GM12878 (cell line): ENCODE measurements at regions not wholly inside any gene's neighbourhood (a gene's known extent, or its start where the extent isn't known, plus 50 kb on each side); places are given as distances from the start of the nearest gene placed in this dataset.

Experiments used
- ATAC-seq: fragments of 200-7000 bp; cut with Tn5 transposase; 3 replicates; pipeline ENCODE4 v1.9.1; 2020; ENCODE audit warnings: mild to moderate bottlenecking, moderate library complexity
- BruUV-seq: library from RNA; stranded (reverse); fragments of 400-500 nt; replicated peaks from 2 replicates; lab custom pipeline; 2021; lab: Mats Ljungman, UMichigan
- CTCF ChIA-PET: fragments of 300-600 bp; sonication (Branson Sonifier 250); formaldehyde crosslinking; extraction: SDS; loops from one replicate; lab custom pipeline; 2021; ENCODE audit warnings: inconsistent platforms; lab: Yijun Ruan, JAX
- POLR2A ChIA-PET: fragments of 350-600 bp; formaldehyde crosslinking; extraction: SDS; loops from one replicate; lab custom pipeline; 2021; ENCODE audit warnings: inconsistent platforms; lab: Charles Lee
- RAD21 ChIA-PET: fragments of 300-600 bp; sonication (Branson Sonifier 250); formaldehyde crosslinking; loops from one replicate; lab custom pipeline; 2023; ENCODE audit warnings: antibody characterized with exemption; ENCODE audit not compliant: unreplicated experiment; lab: Charles Lee
- SMC1A ChIA-PET: fragments of 300-600 bp; sonication (Branson Sonifier 250); formaldehyde crosslinking; loops from one replicate; lab custom pipeline; 2023; ENCODE audit not compliant: unreplicated experiment, uncharacterized antibody; lab: Charles Lee
- DNase-seq: peaks from one replicate; pipeline ENCODE4 v3.0.0-alpha.2; 2011; ENCODE audit warnings: low read depth, low spot score
- FAIRE-seq: peaks from 3 replicates; lab custom pipeline; 2011; peaks lifted over from hg19 to GRCh38; lab: Jason Lieb, UNC
- H2AFZ ChIP-seq: 2 replicates; pipeline ENCODE4 v1.6.0; 2011; ENCODE audit warnings: low read depth, low read length, control low read depth; ENCODE audit not compliant: control insufficient read depth
- H3K27ac ChIP-seq: 2 replicates; pipeline ENCODE4 v1.5.1; 2011; ENCODE audit warnings: control low read depth; ENCODE audit not compliant: control insufficient read depth, insufficient read depth
- H3K27me3 ChIP-seq, 2 experiments: replicated peaks in 1 of 2; 2 replicates each; pipeline versions ENCODE4 v1.6.0 to v1.6.1; 2011; ENCODE audit warnings: low read length in 1 of 2; ENCODE audit not compliant: control insufficient read depth in 2 of 2, insufficient read depth in 2 of 2
- H3K36me3 ChIP-seq, 2 experiments: 2 replicates each; pipeline ENCODE4 v1.5.1; 2011; ENCODE audit warnings: low read length in 1 of 2; ENCODE audit not compliant: control insufficient read depth in 2 of 2, insufficient read depth in 2 of 2
- H3K4me1 ChIP-seq: 2 replicates; pipeline ENCODE4 v1.6.1; 2011; ENCODE audit warnings: mild to moderate bottlenecking, low read length, moderate library complexity, mixed read lengths; ENCODE audit not compliant: control insufficient read depth, insufficient read depth
- H3K4me2 ChIP-seq: 2 replicates; pipeline ENCODE4 v1.6.0; 2011; ENCODE audit warnings: control low read depth; ENCODE audit not compliant: control insufficient read depth, insufficient read depth
- H3K4me3 ChIP-seq: fragments of 200-600 bp; sonication (generic); 2 replicates; pipeline ENCODE4 v1.5.1; 2016
- H3K79me2 ChIP-seq: 2 replicates; pipeline ENCODE4 v1.6.0; 2011; ENCODE audit warnings: low read length; ENCODE audit not compliant: control insufficient read depth, insufficient read depth
- H3K9ac ChIP-seq: 2 replicates; pipeline ENCODE4 v1.8.0; 2011; ENCODE audit warnings: low read length, control low read depth, mixed read lengths; ENCODE audit not compliant: control insufficient read depth, insufficient read depth
- H3K9me3 ChIP-seq: replicated peaks from 3 replicates; pipeline ENCODE4 v1.5.1; 2011; ENCODE audit warnings: mild to moderate bottlenecking, low read length; ENCODE audit not compliant: control insufficient read depth, insufficient read depth
- H4K20me1 ChIP-seq: 2 replicates; pipeline ENCODE4 v1.6.0; 2011; ENCODE audit not compliant: control insufficient read depth, insufficient read depth
- CHD2 ChIP-seq: IDR thresholded peaks from 2 replicates; pipeline ENCODE4 v1.6.1; 2011; ENCODE audit warnings: low read depth, low read length, improper control_type of control experiment, borderline replicate concordance
- GABPA ChIP-seq: IDR thresholded peaks from 2 replicates; pipeline ENCODE4 v1.6.1; 2014; ENCODE audit warnings: antibody characterized with exemption, low read depth, mild to moderate bottlenecking, inconsistent platforms
- HCFC1 ChIP-seq: fragments of 150-350 bp; IDR thresholded peaks from 2 replicates; pipeline ENCODE4 v1.6.1; 2014; ENCODE audit warnings: low read length
- IKZF2 ChIP-seq, 2 experiments: fragments of 450-650 bp; IDR thresholded peaks; 2 replicates each; pipeline ENCODE4 v1.6.1; 2017; ENCODE audit warnings: mild to moderate bottlenecking in 2 of 2, moderate library complexity in 2 of 2
- KDM1A ChIP-seq: fragments of 200-600 bp; sonication (generic); IDR thresholded peaks from 2 replicates; pipeline ENCODE4 v1.6.1; 2016; ENCODE audit warnings: borderline replicate concordance
- LARP7 ChIP-seq: fragments of 450-650 bp; IDR thresholded peaks from 2 replicates; pipeline ENCODE4 v1.6.1; 2017; ENCODE audit warnings: mild to moderate bottlenecking
- POLR2AphosphoS5 ChIP-seq: IDR thresholded peaks from 2 replicates; pipeline ENCODE4 v1.6.1; 2011; ENCODE audit warnings: mild to moderate bottlenecking, low read length, inconsistent platforms
- REST ChIP-seq: IDR thresholded peaks from 2 replicates; pipeline ENCODE4 v1.6.1; 2012; ENCODE audit warnings: mild to moderate bottlenecking, low read depth, low read length
- SIN3A ChIP-seq: IDR thresholded peaks from 2 replicates; pipeline ENCODE4 v1.6.1; 2012; ENCODE audit warnings: low read depth, low read length, improper control_type of control experiment
- SMARCA5 ChIP-seq: fragments of 450-650 bp; IDR thresholded peaks from 2 replicates; pipeline ENCODE4 v1.6.1; 2017; ENCODE audit warnings: mild to moderate bottlenecking
- SPI1 ChIP-seq: IDR thresholded peaks from 2 replicates; pipeline ENCODE4 v1.6.1; 2011; ENCODE audit warnings: low read depth, mild to moderate bottlenecking, low read length, moderate library complexity, borderline replicate concordance; ENCODE audit not compliant: insufficient read depth
- TAF1 ChIP-seq: IDR thresholded peaks from 2 replicates; pipeline ENCODE4 v1.6.1; 2011; ENCODE audit warnings: mild to moderate bottlenecking, low read depth, low read length, borderline replicate concordance
- ZNF24 ChIP-seq: fragments of 450-650 bp; IDR thresholded peaks from 2 replicates; pipeline ENCODE4 v1.6.1; 2017; ENCODE audit warnings: antibody characterized with exemption, mild to moderate bottlenecking
- ZNF384 ChIP-seq: IDR thresholded peaks from 2 replicates; pipeline ENCODE4 v1.6.1; 2012; ENCODE audit warnings: low read depth, mild to moderate bottlenecking, low read length, improper control_type of control experiment, borderline replicate concordance
- WGBS: methylation state at CpG from one replicate; pipeline ENCODE4 v1.1.6; 2016; ENCODE audit warnings: low lambda C conversion rate; ENCODE audit not compliant: insufficient replicate concordance, insufficient coverage; ENCODE audit errors: missing lambda C conversion rate; 5-methylcytosine and 5-hydroxymethylcytosine counted together
- in situ Hi-C: fragments of 300-500 bp; cut with MboI; formaldehyde crosslinking; loops from 9 replicates; pipeline ENCODE4 v1.14.3; 2018; ENCODE audit warnings: mixed read lengths
- intact Hi-C: fragments of 100-400 bp; cut with micrococcal nuclease; formaldehyde crosslinking; loops from one replicate; pipeline ENCODE4 v1.14.2; 2022; ENCODE audit not compliant: unreplicated experiment

GRCh38 chr10:132478341-132479023 is 59.1 kb upstream of the INPP5A start:
- no peak overlapping the region for H3K27ac ChIP-seq

More at GRCh38 chr10:132478341-132479023, 59.1 kb upstream of the INPP5A start:
- no peaks in the 10 kb centered on the region for H3K36me3 ChIP-seq
- FAIRE-seq: no peak
- H3K4me1 ChIP-seq: no peaks in the 10 kb centered on the region
- no peaks in the 10 kb centered on the region for H3K79me2 ChIP-seq
- H3K4me2 ChIP-seq: no peak overlapping the region
- in situ Hi-C loops: no loop called here
- no peak overlapping the region for H3K9ac ChIP-seq
- no peaks in the 10 kb centered on the region for H4K20me1 ChIP-seq
- ATAC-seq: no peak
- H3K27me3 ChIP-seq: no peaks in the 10 kb centered on the region; a peak in 1 of 4 replicates
- intact Hi-C loops: no loop called here
- no peaks in the 10 kb centered on the region for H3K9me3 ChIP-seq
- POLR2A ChIA-PET: no interaction called here
- TF ChIP-seq REST: no peak
- TF ChIP-seq GABPA: no peak
- no peak for TF ChIP-seq CHD2
- no peak for TF ChIP-seq POLR2AphosphoS5
- no peak for TF ChIP-seq TAF1
- no peak for TF ChIP-seq HCFC1
- no peak for TF ChIP-seq SPI1
- TF ChIP-seq SMARCA5: no peak
- TF ChIP-seq SIN3A: no peak
- TF ChIP-seq IKZF2 (IDR thresholded peaks at IDR 0.05): no peak
- TF ChIP-seq ZNF24: no peak
- no peak for TF ChIP-seq KDM1A
- no peak for TF ChIP-seq LARP7
- TF ChIP-seq ZNF384: no peak
- SMC1A ChIA-PET: no interaction called here
- H3K4me3 ChIP-seq: no peak overlapping the region
- CTCF ChIA-PET: no interaction called here
- WGBS: 28% methylated on average over 17 of the region's 18 CpGs
- RAD21 ChIA-PET: no interaction called here
- no TSS peak for BruUV-seq
- no peak for DNase-seq
- no peak overlapping the region for H2AFZ ChIP-seq
